Right kidney (tissue), 1 donor: ENCODE measurements at regions not wholly inside any gene's neighbourhood (a gene's known extent, or its start where the extent isn't known, plus 50 kb on each side); places are given as distances from the start of the nearest gene placed in this dataset.

Experiments used
- DNase-seq: peaks from one replicate; pipeline ENCODE4 v3.0.0-alpha.2; 2016

- peak; percentile 43 for DNase-seq
These were observed 77.4 kb upstream of the SPATA13 start for GRCh38 chr13:24083141-24083540.

DNA sequence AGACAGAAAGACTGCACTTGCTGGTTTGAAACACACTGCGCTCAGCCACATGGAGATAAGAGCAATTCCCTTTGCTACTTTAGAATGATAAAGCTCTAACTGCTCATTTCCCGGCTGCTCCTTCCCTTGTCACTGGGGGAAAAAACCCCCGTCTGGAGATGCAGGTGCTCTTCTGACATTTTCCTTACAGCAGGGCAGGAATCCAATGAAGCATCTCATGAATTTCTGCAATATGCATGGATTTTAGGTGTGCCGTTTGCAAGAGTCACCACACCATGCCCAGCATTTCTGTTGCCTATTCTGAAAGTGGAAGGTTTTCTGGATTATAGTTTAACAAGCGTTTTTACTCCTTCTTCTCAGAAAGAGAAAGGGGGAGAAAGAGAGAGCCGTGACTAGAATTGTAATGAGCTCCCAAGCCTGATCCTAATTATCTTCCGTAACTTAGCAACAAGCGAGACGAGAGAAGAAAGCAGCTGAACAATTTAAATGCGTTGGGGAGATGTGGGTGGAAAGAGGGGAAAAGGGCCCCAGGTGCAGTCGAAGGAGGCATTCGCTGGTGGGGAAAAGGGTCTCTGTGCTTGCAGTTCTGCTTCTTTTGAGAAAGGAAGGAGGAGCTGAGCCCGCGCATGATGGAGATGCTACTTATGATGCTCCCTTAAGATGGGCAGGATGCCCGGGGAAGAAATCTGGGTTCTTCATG is 76.6 kb upstream of the SPATA13 start:
- peak; percentile 53 for DNase-seq

- DNase-seq, result no peak
These were observed 74.9 kb upstream of the SPATA13 start for GRCh38 chr13:24085662-24086061.

DNA sequence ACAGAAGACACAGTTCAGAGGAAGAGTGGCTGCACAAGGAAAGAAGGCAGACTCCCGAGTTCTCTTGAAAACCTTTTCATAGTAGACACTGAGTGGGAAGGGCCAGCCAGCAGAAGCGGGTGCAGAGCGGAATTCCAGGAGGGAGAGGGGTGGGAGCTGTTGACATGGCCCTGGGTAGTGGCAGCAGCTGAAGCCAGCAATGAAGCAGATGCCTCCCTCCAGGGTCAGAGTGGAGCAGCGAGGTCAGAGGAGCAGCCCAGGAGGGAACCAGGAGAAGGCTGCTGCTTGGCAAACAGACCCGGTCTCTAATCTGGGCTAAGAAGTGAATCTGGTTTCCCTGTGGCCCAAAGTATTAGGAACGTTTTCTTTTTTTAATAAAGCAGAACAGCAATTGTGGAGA is 73.9 kb upstream of the SPATA13 start:
- DNase-seq, result no peak

GRCh38 chr13:24087605-24088225 is 72.8 kb upstream of the SPATA13 start:
- DNase-seq, result no peak

GRCh38 chr13:24090049-24090448 is 70.5 kb upstream of the SPATA13 start:
- no peak for DNase-seq

DNA sequence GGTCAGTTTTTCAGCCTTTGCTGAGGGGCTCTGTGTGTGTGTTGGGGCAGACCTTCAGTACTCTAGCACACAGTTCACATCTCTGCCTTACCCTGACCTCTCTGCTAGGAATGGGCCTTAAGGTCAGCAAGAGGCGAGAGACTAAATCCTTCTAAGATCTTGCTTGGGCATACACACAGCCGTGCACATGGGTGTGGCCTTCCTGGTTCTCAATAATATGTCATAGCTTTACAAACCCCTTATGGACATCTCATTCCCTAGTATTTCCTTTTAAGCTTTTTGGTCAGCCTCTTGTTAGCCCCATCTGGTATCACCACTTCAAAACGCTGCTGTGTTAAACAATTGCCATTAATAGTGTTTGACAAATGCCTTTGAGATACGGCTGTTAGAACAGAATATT is 69.4 kb upstream of the SPATA13 start:
- no peak for DNase-seq

- no peak for DNase-seq
These were observed 68.4 kb upstream of the SPATA13 start for GRCh38 chr13:24092108-24092507.

DNA sequence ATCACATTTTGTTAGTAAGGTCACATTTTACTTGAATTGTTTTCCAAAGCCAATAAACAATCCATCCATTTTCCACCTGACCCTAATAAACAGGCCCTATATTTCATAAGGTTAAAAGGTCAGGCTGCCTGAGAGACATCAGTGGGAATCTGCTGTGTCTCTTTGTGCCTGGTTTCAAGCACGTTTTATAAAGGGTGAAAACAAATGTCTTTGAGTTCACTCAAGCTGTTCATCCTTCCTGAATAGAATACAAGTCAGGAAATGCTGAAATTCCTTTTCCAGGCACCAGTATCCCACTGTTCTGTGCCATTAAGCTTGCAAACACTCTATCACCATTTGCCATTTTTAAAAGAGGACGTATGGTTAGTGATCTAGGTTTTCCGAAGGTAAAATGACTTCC is 67.5 kb upstream of the SPATA13 start:
- no peak for DNase-seq

- no peak for DNase-seq
These were observed 63.9 kb upstream of the SPATA13 start for GRCh38 chr13:24096659-24097058.

DNA sequence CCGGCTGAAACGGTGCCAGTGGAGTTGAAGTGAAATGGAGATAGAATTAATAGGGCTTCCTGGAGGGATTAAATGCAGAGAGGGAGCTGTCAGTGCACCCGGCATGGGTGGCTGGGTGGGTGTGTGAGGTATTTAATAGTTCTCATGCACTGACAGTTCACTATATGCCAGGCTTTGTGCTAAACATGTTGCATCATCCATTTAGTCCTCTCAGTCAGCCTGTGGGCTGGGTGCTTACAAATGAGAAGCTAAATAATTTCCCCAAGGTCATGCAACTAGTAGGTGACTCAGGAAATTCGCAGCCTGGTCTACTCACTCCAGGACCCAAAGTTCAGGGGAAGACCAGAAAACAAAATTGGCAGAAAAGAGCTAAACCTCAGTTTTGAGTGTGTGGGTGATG is 63.5 kb upstream of the SPATA13 start:
- no peak for DNase-seq

DNA sequence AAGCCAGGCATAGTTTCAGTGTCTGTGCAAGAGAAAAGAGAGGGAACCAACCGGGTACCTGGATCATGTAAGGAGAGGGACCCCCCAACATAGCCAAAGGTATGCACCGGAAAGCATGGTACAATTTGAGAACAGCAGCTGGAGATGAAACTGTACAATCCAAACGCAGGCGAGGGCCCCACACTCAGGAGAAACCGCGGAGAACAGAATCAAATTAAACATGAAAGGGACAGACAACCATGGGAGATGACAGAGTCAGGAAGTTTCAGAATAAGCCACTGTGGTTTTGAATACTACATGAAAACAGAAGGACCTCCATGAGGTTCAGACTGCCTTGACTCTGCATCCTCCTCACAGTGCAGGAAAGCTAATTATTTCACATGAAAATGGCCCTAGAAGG is 62.9 kb upstream of the SPATA13 start:
- no peak for DNase-seq

DNA sequence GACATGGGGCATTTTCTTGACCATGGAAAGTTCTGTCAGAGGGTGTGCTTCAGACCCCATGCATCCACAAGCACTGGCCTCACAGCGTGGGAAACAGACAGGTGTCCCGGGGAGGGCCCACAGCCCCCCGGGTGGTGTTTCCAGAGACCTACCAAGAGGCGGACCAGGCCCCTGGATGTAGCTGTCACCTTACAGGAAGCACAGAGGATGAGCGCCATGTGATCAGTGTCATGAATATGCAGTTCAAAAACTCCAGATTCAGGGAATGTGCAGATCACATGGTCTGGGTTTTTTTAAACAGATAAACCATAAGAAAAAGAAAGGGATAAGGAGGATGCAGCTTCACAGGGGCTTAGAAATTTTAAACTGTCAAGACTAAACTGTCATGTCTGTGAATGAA is 61.0 kb upstream of the SPATA13 start:
- DNase-seq, result no peak

- DNase-seq, result no peak
These were observed 60.3 kb upstream of the SPATA13 start for GRCh38 chr13:24100188-24100587.

DNA sequence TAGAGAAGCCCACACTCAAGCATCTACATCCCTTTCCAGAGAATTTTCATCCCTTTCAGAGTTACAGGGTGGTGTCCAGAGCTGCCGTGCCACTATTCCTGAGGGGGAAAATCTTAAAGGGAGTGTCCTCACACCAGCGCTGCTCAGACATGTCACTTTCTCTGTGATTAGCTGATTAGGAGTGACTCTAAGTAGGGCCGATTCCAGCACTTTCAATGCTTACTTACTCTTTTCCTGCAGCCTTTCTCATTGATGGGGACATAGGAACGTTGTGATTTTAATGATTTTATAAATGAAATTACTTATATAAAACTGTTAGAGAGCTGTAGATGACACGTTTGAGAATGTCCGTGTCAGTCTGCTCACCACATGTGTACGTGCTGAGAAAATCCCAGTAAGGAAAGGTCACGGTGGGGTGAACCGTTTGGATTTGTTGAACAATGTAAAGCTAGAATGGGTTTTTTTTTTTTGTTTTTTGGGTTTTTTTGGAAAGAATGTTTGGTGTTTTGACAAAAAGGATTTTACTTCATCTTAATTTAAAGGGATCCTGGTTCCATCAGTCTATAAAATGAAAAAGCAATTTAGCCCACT is 56.6 kb upstream of the SPATA13 start:
- DNase-seq, result no peak

- DNase-seq, result no peak
These were observed 55.8 kb upstream of the SPATA13 start for GRCh38 chr13:24104723-24105122.

- DNase-seq, result no peak
These were observed 54.1 kb upstream of the SPATA13 start for GRCh38 chr13:24106429-24106828.

DNA sequence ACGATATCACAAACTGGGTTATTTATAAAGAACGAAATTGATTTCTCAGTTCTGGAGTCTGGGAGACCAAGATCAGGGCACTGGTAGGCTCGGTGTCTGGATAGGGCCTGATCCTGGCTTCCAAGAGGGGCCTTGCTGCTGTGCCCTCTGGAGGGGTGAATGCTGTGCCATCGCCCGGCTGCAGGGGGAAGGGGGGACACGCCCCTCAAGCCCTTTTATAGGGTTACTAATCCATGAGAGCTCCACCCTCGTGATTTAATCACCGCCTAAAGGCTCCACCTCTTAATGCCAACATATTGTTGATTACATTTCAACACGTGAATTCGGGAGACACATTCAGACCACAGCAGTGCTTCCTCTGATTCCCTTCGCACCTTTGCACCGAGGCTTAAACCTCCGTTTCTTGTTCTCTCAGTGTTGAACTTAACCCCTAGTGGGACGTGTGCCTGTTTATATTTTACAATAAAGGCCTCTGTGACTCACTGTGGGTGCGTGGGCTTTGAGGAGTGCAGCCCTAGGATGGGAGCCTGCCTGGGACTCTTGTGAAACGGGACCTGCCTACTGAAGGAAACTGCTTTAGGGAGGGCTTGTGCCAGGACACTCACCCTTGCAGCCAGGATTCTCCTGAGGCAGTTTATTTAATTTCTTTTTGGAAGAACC is 52.4 kb upstream of the SPATA13 start:
- DNase-seq, result no peak

DNA sequence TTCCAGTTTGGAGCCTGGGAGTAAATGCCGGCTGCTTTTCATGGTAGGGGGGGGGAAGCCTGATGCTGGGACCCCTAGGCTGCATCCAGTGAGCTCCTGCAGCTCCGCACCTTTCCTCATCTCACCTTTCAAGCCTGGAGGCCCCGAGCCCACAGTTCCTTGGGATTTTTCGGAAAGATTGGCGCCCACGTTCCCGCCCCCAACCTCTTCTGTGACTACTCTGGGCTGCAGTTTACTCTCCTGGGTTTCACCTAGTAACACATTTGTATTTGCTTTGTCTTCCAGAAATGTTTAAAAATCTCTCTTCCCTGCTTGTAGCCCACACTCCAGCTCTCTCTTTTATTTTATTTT is 51.9 kb upstream of the SPATA13 start:
- DNase-seq, result no peak

- DNase-seq, result no peak
These were observed 50.5 kb upstream of the SPATA13 start for GRCh38 chr13:24110011-24110410.
